HepG2 (cell line): ENCODE measurements at regions not wholly inside any gene's neighbourhood (a gene's known extent, or its start where the extent isn't known, plus 50 kb on each side); places are given as distances from the start of the nearest gene placed in this dataset.

ENCODE experiments used
- FOXA3 ChIP-seq: IDR thresholded peaks from 2 replicates; pipeline ENCODE4 v1.6.1; 2016; ENCODE audit warnings: missing genetic modification reagents, missing compliant biosample characterization
- KLF6 ChIP-seq: IDR thresholded peaks from 2 replicates; pipeline ENCODE4 v1.8.0; 2016; ENCODE audit warnings: missing biosample characterization, missing genetic modification reagents
- RAD21 ChIP-seq: fragments of 450-650 bp; formaldehyde crosslinking; IDR thresholded peaks from 2 replicates; pipeline ENCODE4 v1.5.0; 2020; ENCODE audit warnings: mild to moderate bottlenecking
- SP4 ChIP-seq: sonication (generic); formaldehyde crosslinking; IDR thresholded peaks from 2 replicates; pipeline ENCODE4 v1.8.1; 2023; ENCODE audit warnings: mild to moderate bottlenecking, missing genetic modification reagents
- ZNF761 ChIP-seq: sonication (generic); formaldehyde crosslinking; conservative IDR thresholded peaks from 2 replicates; pipeline ENCODE4 v1.4.0; 2020; ENCODE audit warnings: mild to moderate bottlenecking, missing genetic modification reagents
- TF ChIP-seq, protein P1 (sequence below): sonication (generic); formaldehyde crosslinking; IDR thresholded peaks from 2 replicates; pipeline ENCODE4 v1.5.1; 2020; ENCODE audit warnings: mild to moderate bottlenecking, missing genetic modification reagents, moderate library complexity
- TF ChIP-seq, protein P2 (sequence below): sonication (generic); formaldehyde crosslinking; IDR thresholded peaks from 2 replicates; pipeline ENCODE4 v1.4.0; 2020; ENCODE audit warnings: low read depth, mild to moderate bottlenecking, missing genetic modification reagents
- TF ChIP-seq, protein P3 (sequence below): sonication (generic); formaldehyde crosslinking; IDR thresholded peaks from 2 replicates; pipeline ENCODE4 v1.4.0; 2020; ENCODE audit warnings: missing genetic modification reagents, borderline replicate concordance

DNA sequence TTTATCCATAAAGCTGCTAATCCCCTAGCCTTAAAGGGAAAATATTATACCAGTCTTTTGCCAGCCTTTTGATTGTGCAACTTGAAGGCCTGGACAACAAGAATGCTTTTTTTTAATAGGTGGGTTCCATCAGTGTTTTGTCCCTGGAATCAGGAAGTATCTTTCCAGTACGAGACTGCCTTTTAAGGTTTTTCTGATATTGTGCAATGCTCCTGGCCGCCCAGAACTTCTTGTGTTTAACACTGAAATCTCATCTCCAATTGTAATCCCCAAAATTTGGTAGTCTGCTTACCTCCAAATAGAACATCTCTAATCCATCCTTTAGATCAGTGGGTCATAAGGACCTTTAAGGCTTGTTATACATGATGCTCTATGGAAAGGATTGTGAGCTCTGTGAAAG is 256.7 kb downstream of the NAF1 start:
- no peak for TF ChIP-seq SP4 (CRISPR knock-in tag)
- TF ChIP-seq, protein P1, sequence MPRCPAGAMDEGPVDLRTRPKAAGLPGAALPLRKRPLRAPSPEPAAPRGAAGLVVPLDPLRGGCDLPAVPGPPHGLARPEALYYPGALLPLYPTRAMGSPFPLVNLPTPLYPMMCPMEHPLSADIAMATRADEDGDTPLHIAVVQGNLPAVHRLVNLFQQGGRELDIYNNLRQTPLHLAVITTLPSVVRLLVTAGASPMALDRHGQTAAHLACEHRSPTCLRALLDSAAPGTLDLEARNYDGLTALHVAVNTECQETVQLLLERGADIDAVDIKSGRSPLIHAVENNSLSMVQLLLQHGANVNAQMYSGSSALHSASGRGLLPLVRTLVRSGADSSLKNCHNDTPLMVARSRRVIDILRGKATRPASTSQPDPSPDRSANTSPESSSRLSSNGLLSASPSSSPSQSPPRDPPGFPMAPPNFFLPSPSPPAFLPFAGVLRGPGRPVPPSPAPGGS (CRISPR knock-in tag) = no peak
- no peak for TF ChIP-seq FOXA3 (CRISPR knock-in tag)
- TF ChIP-seq RAD21 (CRISPR knock-in tag) = no peak
- TF ChIP-seq, protein P2, sequence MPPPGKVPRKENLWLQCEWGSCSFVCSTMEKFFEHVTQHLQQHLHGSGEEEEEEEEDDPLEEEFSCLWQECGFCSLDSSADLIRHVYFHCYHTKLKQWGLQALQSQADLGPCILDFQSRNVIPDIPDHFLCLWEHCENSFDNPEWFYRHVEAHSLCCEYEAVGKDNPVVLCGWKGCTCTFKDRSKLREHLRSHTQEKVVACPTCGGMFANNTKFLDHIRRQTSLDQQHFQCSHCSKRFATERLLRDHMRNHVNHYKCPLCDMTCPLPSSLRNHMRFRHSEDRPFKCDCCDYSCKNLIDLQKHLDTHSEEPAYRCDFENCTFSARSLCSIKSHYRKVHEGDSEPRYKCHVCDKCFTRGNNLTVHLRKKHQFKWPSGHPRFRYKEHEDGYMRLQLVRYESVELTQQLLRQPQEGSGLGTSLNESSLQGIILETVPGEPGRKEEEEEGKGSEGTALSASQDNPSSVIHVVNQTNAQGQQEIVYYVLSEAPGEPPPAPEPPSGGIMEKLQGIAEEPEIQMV = no peak
- TF ChIP-seq ZNF761 (CRISPR knock-in tag) = no peak
- TF ChIP-seq KLF6 = no peak
- TF ChIP-seq, protein P3, sequence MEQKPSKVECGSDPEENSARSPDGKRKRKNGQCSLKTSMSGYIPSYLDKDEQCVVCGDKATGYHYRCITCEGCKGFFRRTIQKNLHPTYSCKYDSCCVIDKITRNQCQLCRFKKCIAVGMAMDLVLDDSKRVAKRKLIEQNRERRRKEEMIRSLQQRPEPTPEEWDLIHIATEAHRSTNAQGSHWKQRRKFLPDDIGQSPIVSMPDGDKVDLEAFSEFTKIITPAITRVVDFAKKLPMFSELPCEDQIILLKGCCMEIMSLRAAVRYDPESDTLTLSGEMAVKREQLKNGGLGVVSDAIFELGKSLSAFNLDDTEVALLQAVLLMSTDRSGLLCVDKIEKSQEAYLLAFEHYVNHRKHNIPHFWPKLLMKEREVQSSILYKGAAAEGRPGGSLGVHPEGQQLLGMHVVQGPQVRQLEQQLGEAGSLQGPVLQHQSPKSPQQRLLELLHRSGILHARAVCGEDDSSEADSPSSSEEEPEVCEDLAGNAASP (CRISPR knock-in tag) = no peak
